ENCODE measurements at regions not wholly inside any gene's neighbourhood (a gene's known extent, or its start where the extent isn't known, plus 50 kb on each side); places are given as distances from the start of the nearest gene placed in this dataset.

GRCh38 chr1:79568411-79568810 lies 561.9 kb upstream of the ADGRL4 start:
- TF ChIP-seq CTCF (IDR thresholded peaks at IDR 0.05 in 4 of 5, conservative IDR thresholded peaks at IDR 0.05 in 1 of 5) (no peak), POLR2A (IDR thresholded peaks at IDR 0.05) (no peak)
